GM23338 (cell line): ENCODE measurements at regions not wholly inside any gene's neighbourhood (a gene's known extent, or its start where the extent isn't known, plus 50 kb on each side); places are given as distances from the start of the nearest gene placed in this dataset.

ENCODE experiments used
- ATAC-seq: fragments of 200-7000 bp; cut with Tn5 transposase; 3 replicates; pipeline ENCODE4 v1.9.1; 2020
- DNase-seq: peaks from one replicate; pipeline ENCODE4 v3.0.0-alpha.2; 2015; ENCODE audit warnings: low spot score
- H2AFZ ChIP-seq: fragments of 200-600 bp; sonication (generic); 2 replicates; pipeline ENCODE4 v1.8.0; 2016; ENCODE audit warnings: antibody characterized with exemption, mild to moderate bottlenecking, moderate library complexity
- H3F3A ChIP-seq: fragments of 200-600 bp; sonication (generic); replicated peaks from 2 replicates; pipeline ENCODE4 v1.8.0; 2017; ENCODE audit warnings: antibody characterized with exemption, mixed run types, low read depth
- H3K27ac ChIP-seq: fragments of 200-600 bp; sonication (generic); 2 replicates; pipeline ENCODE4 v1.6.1; 2016; ENCODE audit warnings: low read depth
- H3K27me3 ChIP-seq: fragments of 200-600 bp; sonication (generic); 2 replicates; pipeline ENCODE4 v1.8.0; 2016; ENCODE audit warnings: mild to moderate bottlenecking, mixed run types, moderate library complexity; ENCODE audit not compliant: insufficient read depth
- H3K36me3 ChIP-seq: fragments of 200-600 bp; sonication (generic); 2 replicates; pipeline ENCODE4 v1.8.0; 2016; ENCODE audit warnings: mild to moderate bottlenecking; ENCODE audit not compliant: insufficient read depth
- H3K4me1 ChIP-seq: fragments of 200-600 bp; sonication (generic); 2 replicates; pipeline ENCODE4 v1.8.0; 2016; ENCODE audit warnings: mild to moderate bottlenecking, moderate library complexity; ENCODE audit not compliant: insufficient read depth
- H3K4me2 ChIP-seq: fragments of 200-600 bp; sonication (generic); 2 replicates; pipeline ENCODE4 v1.7.1; 2017; ENCODE audit warnings: mixed run types
- H3K4me3 ChIP-seq: fragments of 200-600 bp; sonication (generic); 2 replicates; pipeline ENCODE4 v1.6.1; 2016; ENCODE audit warnings: mixed run types
- H3K79me2 ChIP-seq: fragments of 200-600 bp; sonication (generic); replicated peaks from 2 replicates; pipeline ENCODE4 v1.8.0; 2017; ENCODE audit warnings: mild to moderate bottlenecking; ENCODE audit not compliant: insufficient read depth
- H3K9me2 ChIP-seq: fragments of 200-600 bp; sonication (generic); 2 replicates; pipeline ENCODE4 v1.8.0; 2017; ENCODE audit not compliant: insufficient read depth
- H4K20me1 ChIP-seq: fragments of 200-600 bp; sonication (generic); replicated peaks from 2 replicates; pipeline ENCODE4 v1.8.0; 2017; ENCODE audit warnings: mild to moderate bottlenecking; ENCODE audit not compliant: insufficient read depth
- H3K27ac Mint-ChIP-seq: 2 replicates; pipeline ENCODE4 v1.8.0; 2020; ENCODE audit warnings: inconsistent platforms, mild to moderate bottlenecking, moderate library complexity, mixed read lengths
- H3K27me3 Mint-ChIP-seq: 3 replicates; pipeline ENCODE4 v1.8.0; 2022; ENCODE audit warnings: low read depth, mild to moderate bottlenecking, moderate library complexity, mixed read lengths, inconsistent platforms; ENCODE audit not compliant: insufficient read depth, poor library complexity
- H3K36me3 Mint-ChIP-seq: 3 replicates; pipeline ENCODE4 v1.8.0; 2021; ENCODE audit warnings: low read depth, mild to moderate bottlenecking, inconsistent platforms, moderate library complexity, mixed read lengths
- H3K4me1 Mint-ChIP-seq: 3 replicates; pipeline ENCODE4 v1.8.0; 2020; ENCODE audit warnings: mild to moderate bottlenecking, inconsistent platforms, mixed read lengths
- H3K4me3 Mint-ChIP-seq: 3 replicates; pipeline ENCODE4 v1.8.0; 2021; ENCODE audit warnings: moderate library complexity, mild to moderate bottlenecking, inconsistent platforms, mixed read lengths
- H3K9me3 Mint-ChIP-seq: 3 replicates; pipeline ENCODE4 v1.8.0; 2020; ENCODE audit warnings: moderate library complexity, mild to moderate bottlenecking, inconsistent platforms, mixed read lengths
- CREB1 ChIP-seq: fragments of 250-450 bp; sonication (Bioruptor Pico); IDR thresholded peaks from 2 replicates; pipeline ENCODE4 v1.5.0; 2020; ENCODE audit warnings: low read depth, mild to moderate bottlenecking, moderate library complexity
- ETS1 ChIP-seq: IDR thresholded peaks from 2 replicates; pipeline ENCODE4 v1.6.1; 2016; ENCODE audit warnings: antibody characterized with exemption
- EZH2 ChIP-seq: fragments of 200-600 bp; sonication (generic); IDR thresholded peaks from one replicate; pipeline ENCODE4 v1.8.0; 2017; ENCODE audit warnings: antibody characterized with exemption, mild to moderate bottlenecking, low read depth; ENCODE audit not compliant: unreplicated experiment
- EZH2phosphoT487 ChIP-seq: fragments of 200-600 bp; sonication (generic); IDR thresholded peaks from one replicate; pipeline ENCODE4 v1.8.1; 2018; ENCODE audit warnings: antibody characterized with exemption; ENCODE audit not compliant: unreplicated experiment
- JUNB ChIP-seq: IDR thresholded peaks from one replicate; pipeline ENCODE4 v1.6.1; 2016; ENCODE audit warnings: antibody characterized with exemption; ENCODE audit not compliant: unreplicated experiment
- NANOG ChIP-seq: IDR thresholded peaks from 2 replicates; pipeline ENCODE4 v1.6.1; 2016; ENCODE audit warnings: antibody characterized with exemption, borderline replicate concordance
- POLR2AphosphoS5 ChIP-seq: IDR thresholded peaks from 2 replicates; pipeline ENCODE4 v1.6.1; 2016; ENCODE audit warnings: antibody characterized with exemption, low read depth
- STAT1 ChIP-seq: IDR thresholded peaks from one replicate; pipeline ENCODE4 v1.6.1; 2016; ENCODE audit warnings: antibody characterized with exemption; ENCODE audit not compliant: unreplicated experiment
- ZNF114 ChIP-seq: fragments of 250-450 bp; sonication (Bioruptor Pico); IDR thresholded peaks from 2 replicates; pipeline ENCODE4 v1.5.0; 2020; ENCODE audit warnings: mild to moderate bottlenecking, moderate library complexity
- ZNF331 ChIP-seq: fragments of 250-450 bp; sonication (Bioruptor Pico); IDR thresholded peaks from 2 replicates; pipeline ENCODE4 v1.5.0; 2020; ENCODE audit warnings: low read depth, mild to moderate bottlenecking, moderate library complexity
- TF ChIP-seq, protein P1 (sequence below): IDR thresholded peaks from one replicate; pipeline ENCODE4 v1.6.1; 2018; ENCODE audit warnings: antibody characterized with exemption; ENCODE audit not compliant: unreplicated experiment
- TF ChIP-seq, protein P2 (sequence below), 2 experiments: fragments of 200-600 bp in 1 of 2; sonication (generic) in 1 of 2; conservative IDR thresholded peaks; 2 replicates each; pipeline versions ENCODE4 v1.5.1 to v1.6.1; 2016 to 2017; ENCODE audit warnings: antibody characterized with exemption in 2 of 2, low read depth in 2 of 2, mild to moderate bottlenecking in 2 of 2, moderate library complexity in 1 of 2

- TF ChIP-seq ETS1 (no peak), EZH2phosphoT487 (no peak), ZNF331 (CRISPR knock-in tag) (no peak), STAT1 (no peak), EZH2 (no peak)
These were observed 140.2 kb upstream of the MOCS1 start (continued) for GRCh38 chr6:40074306-40075055.

DNA sequence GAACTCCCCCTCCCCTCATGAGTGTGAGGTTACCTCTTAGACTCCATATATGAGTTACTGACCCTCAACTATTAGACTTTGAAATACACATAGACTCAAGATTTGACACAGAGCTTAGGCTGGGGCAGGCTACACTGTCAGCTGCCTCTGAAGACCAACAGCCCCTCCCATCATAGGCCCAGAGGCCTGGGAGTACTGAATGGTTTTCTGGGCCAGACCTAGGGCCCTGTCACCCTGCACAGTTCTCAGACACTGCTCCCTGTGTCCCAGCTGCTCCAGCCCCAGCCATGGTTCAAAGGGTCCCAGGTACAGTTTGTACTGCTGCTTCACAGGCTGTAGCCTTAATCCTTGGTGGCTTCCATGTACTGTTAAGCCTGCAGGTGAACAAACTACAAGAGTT is 132.1 kb upstream of the MOCS1 start:
- Histone ChIP-seq H3K4me3 (no peak overlapping the region), H2AFZ (no peak overlapping the region), H3F3A (no peaks in the 10 kb centered on the region), H3K4me1 (no peaks in the 10 kb centered on the region), H4K20me1 (no peaks in the 10 kb centered on the region), H3K27me3 (no peaks in the 10 kb centered on the region), H3K9me2 (no peaks in the 10 kb centered on the region), H3K27ac (no peak overlapping the region), H3K4me2 (no peak overlapping the region), H3K79me2 (no peaks in the 10 kb centered on the region), H3K36me3 (no peaks in the 10 kb centered on the region)
- no peaks in the 10 kb centered on the region for H3K27me3 Mint-ChIP-seq
- DNase-seq = no peak
- H3K4me1 Mint-ChIP-seq = no peaks in the 10 kb centered on the region
- no peak overlapping the region for H3K4me3 Mint-ChIP-seq
- no peaks in the 10 kb centered on the region; the same call in 2 of the 3 replicates for H3K36me3 Mint-ChIP-seq
- ATAC-seq = no peak
- H3K9me3 Mint-ChIP-seq = peaks cover 15% of the 10 kb centered on the region; the same call in 2 of the 3 replicates
- no peak overlapping the region for H3K27ac Mint-ChIP-seq
- TF ChIP-seq POLR2AphosphoS5 (no peak), ETS1 (no peak), EZH2phosphoT487 (no peak), CREB1 (CRISPR knock-in tag) (no peak), ZNF114 (CRISPR knock-in tag) (no peak), ZNF331 (CRISPR knock-in tag) (no peak), STAT1 (no peak), JUNB (no peak), NANOG (no peak)
- TF ChIP-seq, protein P1, sequence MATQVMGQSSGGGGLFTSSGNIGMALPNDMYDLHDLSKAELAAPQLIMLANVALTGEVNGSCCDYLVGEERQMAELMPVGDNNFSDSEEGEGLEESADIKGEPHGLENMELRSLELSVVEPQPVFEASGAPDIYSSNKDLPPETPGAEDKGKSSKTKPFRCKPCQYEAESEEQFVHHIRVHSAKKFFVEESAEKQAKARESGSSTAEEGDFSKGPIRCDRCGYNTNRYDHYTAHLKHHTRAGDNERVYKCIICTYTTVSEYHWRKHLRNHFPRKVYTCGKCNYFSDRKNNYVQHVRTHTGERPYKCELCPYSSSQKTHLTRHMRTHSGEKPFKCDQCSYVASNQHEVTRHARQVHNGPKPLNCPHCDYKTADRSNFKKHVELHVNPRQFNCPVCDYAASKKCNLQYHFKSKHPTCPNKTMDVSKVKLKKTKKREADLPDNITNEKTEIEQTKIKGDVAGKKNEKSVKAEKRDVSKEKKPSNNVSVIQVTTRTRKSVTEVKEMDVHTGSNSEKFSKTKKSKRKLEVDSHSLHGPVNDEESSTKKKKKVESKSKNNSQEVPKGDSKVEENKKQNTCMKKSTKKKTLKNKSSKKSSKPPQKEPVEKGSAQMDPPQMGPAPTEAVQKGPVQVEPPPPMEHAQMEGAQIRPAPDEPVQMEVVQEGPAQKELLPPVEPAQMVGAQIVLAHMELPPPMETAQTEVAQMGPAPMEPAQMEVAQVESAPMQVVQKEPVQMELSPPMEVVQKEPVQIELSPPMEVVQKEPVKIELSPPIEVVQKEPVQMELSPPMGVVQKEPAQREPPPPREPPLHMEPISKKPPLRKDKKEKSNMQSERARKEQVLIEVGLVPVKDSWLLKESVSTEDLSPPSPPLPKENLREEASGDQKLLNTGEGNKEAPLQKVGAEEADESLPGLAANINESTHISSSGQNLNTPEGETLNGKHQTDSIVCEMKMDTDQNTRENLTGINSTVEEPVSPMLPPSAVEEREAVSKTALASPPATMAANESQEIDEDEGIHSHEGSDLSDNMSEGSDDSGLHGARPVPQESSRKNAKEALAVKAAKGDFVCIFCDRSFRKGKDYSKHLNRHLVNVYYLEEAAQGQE = no peak
- TF ChIP-seq, protein P2, sequence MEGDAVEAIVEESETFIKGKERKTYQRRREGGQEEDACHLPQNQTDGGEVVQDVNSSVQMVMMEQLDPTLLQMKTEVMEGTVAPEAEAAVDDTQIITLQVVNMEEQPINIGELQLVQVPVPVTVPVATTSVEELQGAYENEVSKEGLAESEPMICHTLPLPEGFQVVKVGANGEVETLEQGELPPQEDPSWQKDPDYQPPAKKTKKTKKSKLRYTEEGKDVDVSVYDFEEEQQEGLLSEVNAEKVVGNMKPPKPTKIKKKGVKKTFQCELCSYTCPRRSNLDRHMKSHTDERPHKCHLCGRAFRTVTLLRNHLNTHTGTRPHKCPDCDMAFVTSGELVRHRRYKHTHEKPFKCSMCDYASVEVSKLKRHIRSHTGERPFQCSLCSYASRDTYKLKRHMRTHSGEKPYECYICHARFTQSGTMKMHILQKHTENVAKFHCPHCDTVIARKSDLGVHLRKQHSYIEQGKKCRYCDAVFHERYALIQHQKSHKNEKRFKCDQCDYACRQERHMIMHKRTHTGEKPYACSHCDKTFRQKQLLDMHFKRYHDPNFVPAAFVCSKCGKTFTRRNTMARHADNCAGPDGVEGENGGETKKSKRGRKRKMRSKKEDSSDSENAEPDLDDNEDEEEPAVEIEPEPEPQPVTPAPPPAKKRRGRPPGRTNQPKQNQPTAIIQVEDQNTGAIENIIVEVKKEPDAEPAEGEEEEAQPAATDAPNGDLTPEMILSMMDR (conservative IDR thresholded peaks at IDR 0.05; ENCODE audit: low read depth in 2 of 2) = no peak
